ENCODE measurements at regions not wholly inside any gene's neighbourhood (a gene's known extent, or its start where the extent isn't known, plus 50 kb on each side); places are given as distances from the start of the nearest gene placed in this dataset.

GRCh38 chr21:35401476-35401875 is 352.4 kb upstream of the RUNX1 start:
- no peak for TF ChIP-seq ZNF8 (CRISPR knock-in tag; IDR thresholded peaks at IDR 0.05)
- no peak for TF ChIP-seq PATZ1 (CRISPR knock-in tag; IDR thresholded peaks at IDR 0.05; ENCODE audit: borderline replicate concordance)
- TF ChIP-seq ZFP30 (CRISPR knock-in tag; IDR thresholded peaks at IDR 0.05), result no peak
- no peak for TF ChIP-seq ZNF70 (CRISPR knock-in tag; IDR thresholded peaks at IDR 0.05)
- no peak for TF ChIP-seq ZFP3 (CRISPR knock-in tag; IDR thresholded peaks at IDR 0.05)
- TF ChIP-seq POU6F1 (CRISPR knock-in tag; IDR thresholded peaks at IDR 0.05; ENCODE audit: borderline replicate concordance, low read depth), result no peak
- TF ChIP-seq ZNF565 (CRISPR knock-in tag; conservative IDR thresholded peaks at IDR 0.05; ENCODE audit: low read depth), result no peak
- no peak for TF ChIP-seq RARB (CRISPR knock-in tag; IDR thresholded peaks at IDR 0.05)
- TF ChIP-seq CREB5 (CRISPR knock-in tag; IDR thresholded peaks at IDR 0.05; ENCODE audit: low read depth), result no peak
- no peak for TF ChIP-seq BACH2 (CRISPR knock-in tag; IDR thresholded peaks at IDR 0.05; ENCODE audit: borderline replicate concordance)
- no peak for TF ChIP-seq ARNTL (CRISPR knock-in tag; IDR thresholded peaks at IDR 0.05; ENCODE audit: borderline replicate concordance, low read depth)
- TF ChIP-seq TCF4 (CRISPR knock-in tag; IDR thresholded peaks at IDR 0.05; ENCODE audit: borderline replicate concordance), result no peak
- no peak for TF ChIP-seq ISL1 (CRISPR knock-in tag; IDR thresholded peaks at IDR 0.05)

All from SK-N-SH treated with all-trans-retinoic acid at 6 μM for 48 hours (cell line).